NCI-H2227 (cell line): ENCODE measurements at regions not wholly inside any gene's neighbourhood (a gene's known extent, or its start where the extent isn't known, plus 50 kb on each side); places are given as distances from the start of the nearest gene placed in this dataset.

ENCODE experiments used
- DNase-seq: peaks from one replicate; lab custom pipeline; 2025; ENCODE audit not compliant: unreplicated experiment; lab: John Stamatoyannopoulos, UW

DNA sequence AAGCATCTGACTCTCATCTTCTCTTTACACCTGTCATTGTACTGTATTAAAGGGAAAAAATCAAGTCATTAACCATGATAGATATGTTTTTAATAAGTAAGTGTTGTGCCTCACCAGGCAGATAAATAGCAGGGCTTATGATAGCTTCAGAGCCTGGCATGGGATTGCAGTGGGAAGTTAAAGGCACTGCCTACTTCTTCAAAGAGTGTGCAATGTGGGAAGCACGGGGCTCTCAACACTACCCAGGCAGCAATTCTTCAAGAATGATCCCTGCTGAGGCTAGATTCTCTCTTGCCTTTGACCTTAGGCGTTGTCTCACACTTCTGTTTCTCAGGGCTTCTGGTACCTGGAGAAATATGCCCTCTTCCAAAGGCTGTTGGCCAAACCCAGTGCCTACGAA is 297.3 kb downstream of the MAF start:
- DNase-seq = peak; percentile 38

DNA sequence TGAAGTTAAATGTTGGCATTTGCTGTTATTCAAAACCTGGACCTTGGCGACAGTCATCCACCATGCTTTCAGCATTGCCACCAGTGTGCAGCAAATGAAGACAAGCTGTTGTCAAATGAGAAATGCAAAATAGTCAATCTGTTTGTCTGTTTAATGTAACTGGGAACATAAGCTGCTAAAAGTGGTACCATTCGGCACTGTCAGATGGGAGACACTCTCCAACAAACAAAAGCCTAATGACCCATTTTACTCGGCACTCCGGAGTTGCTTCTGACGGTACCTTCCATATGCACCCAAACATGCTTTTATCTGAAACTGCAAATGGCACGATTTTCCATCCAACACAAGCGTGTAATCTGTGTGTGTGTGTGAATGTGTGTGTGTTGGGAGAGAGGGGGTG is 297.8 kb downstream of the MAF start:
- DNase-seq = no peak

DNA sequence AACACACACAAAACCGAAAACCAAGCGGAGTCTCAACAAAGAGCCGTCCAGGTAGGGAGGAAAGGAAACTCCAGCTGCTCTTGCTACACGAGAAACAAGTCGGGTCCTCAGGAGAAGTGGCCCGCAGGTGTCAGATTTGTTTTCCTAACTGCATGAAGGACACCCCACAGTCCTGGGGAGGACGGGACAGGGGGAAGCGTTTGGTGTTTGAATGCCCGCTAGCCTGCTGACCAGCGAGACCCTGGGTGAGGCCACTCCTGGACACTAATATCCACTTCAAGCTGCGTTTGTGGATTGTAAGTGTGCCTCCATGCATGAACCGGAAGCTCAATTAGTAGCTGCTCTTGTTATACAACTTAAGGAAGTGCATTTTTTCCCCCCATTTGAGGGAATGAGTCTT is 299.5 kb downstream of the MAF start:
- no peak for DNase-seq

DNA sequence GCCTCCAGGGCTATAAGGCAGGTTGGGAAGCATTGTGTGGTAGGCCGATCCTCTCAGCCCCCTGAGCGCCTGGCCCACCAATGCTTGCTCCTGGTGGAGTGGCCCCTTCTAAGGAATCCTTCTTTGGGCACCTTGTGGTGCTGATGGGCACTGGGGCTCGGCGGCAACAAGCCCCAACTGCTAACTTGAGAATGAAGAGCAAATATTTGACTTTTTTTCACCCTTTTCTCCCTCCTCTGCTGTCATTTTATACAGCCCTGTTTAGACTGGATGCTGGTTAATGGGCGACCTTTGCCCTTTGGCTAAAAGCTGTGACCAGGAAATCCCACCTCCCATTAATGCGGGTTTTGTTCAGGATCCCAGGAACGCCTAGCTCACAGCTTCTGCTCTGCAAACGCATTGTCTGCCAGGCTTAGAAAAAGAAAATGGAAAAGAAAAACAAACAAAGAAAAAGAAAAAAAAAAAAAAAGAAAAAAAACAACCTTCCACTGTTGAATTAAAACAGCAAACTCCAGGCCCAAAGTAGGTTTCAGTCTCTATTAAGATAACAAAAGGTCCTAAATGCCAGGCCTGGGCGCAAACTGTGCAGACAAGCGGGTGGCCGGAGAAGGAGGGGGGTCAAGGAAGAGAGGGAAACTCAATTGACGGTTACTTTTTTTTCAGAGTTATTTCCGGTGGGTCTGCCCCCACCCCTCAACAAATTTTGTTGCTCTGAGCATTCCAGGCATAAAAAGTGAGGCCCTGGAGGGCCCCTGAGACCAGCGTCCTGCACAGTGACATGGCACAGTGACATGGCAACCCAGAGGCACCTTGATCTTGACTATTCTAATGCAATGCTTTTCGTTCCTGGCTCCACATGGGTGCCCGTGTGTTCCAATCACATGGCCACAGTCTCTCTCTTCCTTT is 301.4 kb downstream of the MAF start:
- peak; percentile 22 for DNase-seq

DNA sequence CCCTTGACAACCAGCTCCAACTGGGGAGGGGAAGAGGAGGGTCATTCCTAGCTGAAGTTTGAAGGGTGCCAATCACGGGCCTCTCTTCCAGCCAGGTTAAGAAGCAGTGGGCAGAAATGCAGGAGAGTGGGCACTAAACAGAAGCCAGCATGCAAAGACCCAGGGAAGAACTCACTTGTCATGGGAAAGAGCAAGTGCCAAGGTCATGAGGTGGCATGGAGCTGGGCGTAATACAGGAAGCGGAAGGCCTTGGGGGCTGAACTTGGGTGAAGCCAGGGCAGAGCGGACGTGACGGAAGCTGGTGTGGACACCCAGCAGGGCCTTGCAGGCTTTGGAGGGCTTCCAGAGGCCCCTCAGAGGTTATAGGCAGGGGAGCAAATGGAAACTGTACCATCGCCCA is 302.1 kb downstream of the MAF start:
- DNase-seq = no peak

DNA sequence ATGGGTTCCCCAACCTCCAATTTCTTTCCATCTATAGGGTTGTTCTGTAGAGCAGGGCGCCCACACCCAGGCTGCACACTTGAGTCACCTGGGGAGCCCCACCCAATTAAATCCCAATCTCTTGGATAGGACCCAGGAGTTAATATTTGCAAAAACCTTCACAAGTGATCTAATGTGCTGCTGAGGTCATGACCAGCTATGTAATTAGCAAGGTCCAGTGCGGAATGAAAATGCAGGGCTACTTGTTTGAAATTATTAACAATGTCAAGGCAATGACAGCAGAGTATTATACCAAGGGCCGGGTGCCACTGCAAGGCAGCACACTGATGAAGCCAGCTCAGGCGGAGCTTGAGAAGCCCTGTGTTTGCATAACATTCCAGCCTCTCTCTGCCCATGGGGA is 302.7 kb downstream of the MAF start:
- DNase-seq = no peak

DNA sequence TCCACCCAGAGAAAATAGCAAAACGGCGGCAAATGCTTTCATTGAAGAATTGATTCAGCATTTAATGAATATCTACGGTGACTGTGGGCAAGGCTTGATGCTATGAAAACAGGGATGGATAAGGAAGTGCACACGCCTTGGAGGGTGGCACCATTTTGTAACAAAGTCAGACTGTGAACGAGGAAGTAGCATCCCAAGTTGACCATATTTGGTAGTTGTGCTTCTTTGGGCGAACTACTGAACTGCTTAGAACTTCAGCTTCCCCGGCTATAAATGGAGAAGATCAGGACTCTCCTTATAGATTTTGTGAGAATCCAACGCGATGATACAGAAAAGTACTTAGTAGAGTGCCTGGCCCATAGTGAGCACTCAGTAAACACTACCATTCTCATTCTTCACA is 303.2 kb downstream of the MAF start:
- no peak for DNase-seq

DNA sequence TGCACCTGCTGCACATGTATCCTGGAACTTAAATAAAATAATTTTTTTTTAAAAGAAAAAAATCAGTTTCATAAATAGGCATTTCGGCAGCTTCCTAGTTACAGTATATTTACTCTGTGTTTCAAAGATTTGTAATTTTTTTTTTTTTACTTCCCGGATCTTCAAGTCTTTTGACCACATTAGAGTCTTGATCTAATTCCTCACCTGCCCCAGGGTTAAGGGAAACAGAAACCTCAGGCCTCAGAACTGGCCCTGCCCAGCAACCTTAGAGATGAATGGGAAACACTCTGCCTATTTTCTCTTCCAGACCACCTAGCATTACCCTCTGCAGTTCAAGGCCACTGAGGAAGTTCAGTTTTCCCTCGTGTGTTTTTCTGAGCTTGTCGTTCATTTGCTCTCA is 304.0 kb downstream of the MAF start:
- no peak for DNase-seq

DNA sequence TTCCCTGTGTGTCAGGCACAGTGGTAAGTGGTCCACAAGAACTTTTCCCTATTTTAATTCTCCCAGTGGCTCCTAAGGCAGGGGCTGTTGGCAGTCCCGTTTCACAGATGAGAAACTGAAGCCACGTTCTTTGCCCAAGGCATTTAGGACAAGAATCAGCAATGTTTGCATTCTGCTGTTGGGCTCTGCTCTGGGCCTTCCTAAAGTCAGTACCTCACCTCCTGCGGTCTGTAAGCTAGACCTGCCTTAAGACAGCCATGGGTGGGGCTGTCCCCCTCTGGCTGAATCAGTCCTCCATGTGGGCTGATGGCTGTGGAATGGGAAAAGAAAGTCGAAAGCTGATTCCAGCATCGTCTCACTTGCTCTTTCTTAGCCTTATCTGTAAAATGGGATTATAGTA is 304.8 kb downstream of the MAF start:
- no peak for DNase-seq

DNA sequence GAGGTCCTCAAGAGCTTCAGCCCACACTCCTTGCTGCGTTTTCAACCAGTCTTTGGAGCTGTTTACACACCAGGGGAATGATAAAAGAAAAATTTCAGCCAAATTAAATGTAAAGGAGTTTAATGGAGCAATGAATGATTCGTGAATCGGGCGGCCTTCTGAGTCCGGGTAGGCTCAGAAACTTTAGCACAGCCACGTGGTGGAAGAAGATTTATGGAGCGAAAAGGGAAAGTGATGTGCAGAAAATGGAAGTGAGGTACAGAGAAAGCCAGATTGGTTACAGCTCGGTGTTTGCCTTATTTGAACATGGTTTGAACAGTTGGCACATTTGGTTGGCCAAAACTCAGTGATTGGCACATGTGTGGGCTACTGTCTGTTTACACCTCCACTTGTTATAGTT is 305.4 kb downstream of the MAF start:
- DNase-seq = no peak

DNA sequence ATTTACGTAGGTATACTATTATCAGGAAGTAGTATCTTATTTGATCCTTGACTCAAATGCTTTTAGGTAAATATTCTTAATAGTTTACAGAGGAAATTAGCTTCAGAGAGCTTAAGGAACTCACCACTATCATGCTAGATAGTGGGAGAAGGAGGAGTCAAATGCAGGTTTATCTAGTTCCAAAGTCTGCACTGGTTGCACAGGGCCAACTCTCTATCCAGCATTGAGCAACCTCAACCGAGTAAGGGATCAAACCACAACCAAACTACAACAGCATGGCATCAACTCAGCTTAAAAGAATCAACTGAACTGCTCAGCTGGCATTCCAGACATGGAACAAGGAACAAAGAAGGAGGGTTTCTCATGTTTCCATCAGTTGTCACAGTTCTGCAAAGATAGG is 306.0 kb downstream of the MAF start:
- DNase-seq = no peak

DNA sequence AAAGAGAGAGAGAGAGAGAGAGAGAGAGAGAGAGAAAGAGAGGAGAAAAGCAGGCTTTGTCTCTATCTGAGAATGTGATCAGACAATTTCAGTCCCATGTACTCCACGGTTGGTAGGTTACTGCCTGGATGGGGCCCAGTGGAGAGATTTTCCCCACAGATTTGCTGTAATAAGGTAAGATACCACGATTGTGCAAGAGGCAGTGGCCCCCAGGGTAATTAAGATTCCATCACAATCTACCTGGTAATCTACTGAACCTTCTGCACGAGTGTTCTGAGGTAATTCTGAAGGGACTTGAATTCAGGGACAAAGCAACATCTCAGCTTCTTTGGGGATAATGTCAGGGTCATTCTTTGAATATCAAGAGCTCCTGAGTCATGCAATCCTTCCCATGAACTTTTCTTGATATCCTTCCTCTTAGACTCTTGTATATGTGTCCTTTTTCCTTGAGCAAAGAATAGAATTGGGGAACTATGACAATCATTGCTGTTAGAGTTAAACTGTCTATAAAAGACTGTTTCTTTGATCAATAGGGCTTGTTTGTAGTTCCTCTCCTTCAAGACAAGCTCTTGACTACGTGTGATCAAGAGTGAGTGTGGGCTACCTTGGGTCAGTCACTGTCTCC is 306.6 kb downstream of the MAF start:
- no peak for DNase-seq

DNA sequence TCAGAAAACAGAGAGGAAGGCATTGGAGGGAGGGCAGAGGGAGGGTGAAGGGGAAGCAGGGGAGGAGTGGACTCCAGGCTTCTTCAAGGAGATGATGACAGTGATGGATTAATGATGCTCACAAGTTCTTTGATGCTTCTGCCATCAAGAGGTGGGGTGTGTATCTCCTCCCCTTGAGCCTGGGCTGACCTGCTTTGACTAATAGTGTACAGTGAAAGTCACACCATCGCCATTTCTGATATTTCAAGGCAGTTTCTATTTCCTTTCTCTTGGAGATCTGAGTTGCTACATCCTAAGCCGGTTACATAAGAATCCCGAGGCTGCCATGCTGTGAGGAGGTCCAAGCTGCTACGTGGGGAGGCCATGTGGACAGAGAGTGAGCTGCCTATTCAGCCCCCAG is 312.5 kb downstream of the MAF start:
- DNase-seq = peak; percentile 4

DNA sequence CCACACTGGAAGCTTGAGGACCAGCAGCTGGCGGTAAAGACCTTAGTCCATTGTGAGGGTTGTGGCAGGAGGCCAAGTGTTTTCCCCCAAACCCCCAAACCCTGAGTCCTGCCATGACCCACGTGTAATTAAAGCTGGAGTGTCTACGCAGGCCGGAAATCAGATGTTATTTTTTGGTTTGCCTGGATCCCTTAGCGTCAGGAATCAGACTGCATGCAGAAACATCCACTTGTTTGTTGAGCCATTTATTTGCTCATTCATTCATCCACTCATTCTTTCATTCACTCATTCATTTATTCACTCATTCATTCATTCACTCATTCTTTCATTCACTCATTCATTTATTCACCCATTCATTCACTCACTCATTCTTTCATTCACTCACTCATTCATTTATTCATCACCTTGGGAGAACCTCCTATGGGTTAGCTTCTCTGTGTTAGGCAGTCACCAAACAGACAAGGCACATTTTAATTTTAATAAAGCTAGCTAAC is 313.1 kb downstream of the MAF start:
- DNase-seq = no peak

DNA sequence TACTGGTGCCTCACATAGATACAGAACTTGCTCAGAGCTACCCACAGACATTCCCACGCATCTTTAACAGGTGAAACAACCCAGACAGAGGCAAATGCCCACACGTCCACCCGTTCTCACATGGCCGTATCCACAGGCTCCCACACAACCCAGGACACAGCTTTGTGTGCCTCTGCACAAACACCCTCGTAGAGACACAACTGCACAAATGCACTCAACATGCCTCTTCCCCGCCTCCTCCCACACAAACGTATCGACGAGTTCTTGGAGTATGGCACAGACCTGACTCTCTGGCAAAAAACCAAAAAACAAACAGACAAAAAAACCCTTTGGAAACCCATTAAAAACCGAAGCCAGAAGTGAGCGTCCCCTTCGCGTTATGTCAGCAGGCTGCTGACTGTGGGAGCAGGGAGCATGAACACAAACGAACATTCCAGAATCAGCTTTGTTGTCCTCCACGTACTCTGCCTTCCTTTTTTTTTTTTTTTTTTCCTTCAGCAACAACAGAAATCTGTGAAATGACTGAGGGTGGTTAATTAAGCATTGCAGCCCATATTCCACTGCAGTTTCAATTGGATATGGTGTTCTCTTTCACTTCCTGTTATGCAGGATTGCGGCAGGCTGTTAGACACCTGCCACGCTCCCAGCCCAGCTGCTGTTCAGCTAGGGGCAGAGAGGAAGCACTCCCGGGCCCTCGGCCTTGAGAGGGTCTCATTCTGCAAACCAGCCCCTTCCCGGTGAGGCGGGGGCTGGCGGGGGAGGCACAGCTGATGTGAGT is 313.7 kb downstream of the MAF start:
- DNase-seq = peak; percentile 40

DNA sequence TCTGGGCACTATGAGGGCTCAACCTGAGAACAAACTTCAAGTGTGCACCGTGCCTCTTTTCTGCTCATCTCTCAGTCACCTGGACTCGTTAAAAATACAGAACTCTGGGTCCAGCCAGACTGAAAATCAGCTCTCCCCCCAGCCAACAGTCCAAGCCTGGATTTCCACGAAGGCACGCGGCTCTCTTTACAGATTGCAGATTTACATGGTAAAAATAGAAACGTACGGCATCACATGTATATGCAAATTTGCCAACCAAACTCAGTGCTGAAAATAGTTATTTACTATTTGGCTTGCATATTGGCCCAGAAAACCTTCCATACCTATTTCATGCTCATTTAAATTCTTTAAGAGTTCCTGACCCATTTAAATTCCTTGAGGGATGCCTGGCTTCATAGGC is 315.8 kb downstream of the MAF start:
- DNase-seq = no peak

DNA sequence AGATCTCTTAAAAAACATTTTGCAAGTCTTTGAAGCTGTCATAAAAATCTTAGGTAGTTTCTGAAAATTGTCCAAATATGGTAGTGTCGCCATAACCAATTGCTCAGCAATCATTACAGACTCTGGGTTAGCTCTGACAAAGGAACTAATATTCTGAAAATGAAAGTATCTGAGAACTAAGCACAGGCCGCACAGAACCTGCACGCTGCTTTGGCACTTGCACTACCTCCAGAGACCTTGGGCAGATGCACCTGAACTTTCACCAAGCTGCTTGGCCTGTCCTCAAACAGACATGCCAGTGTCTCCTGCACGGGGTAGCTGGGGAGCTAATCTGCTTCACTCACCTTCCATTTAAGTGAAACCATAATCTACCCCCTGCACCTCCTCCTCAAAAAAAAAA is 317.0 kb downstream of the MAF start:
- no peak for DNase-seq

DNA sequence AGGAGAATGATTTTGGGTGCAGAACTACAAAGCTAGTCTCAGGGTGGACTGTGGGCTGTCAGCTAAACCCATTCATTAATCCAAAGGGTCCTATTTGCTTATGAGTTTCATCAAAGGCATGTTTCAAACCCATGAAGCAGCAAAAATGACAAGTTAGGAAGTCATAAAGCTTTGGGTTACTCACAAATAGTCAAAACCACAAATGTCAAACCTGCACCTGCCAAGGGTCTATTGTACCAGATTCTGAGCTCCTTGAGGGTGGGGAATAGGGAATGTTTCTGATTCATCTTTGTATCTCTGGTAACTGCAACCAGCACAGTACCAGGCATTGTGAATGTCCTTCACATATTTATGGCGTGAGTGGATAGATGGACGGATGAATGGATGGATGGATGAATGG is 317.7 kb downstream of the MAF start:
- no peak for DNase-seq

DNA sequence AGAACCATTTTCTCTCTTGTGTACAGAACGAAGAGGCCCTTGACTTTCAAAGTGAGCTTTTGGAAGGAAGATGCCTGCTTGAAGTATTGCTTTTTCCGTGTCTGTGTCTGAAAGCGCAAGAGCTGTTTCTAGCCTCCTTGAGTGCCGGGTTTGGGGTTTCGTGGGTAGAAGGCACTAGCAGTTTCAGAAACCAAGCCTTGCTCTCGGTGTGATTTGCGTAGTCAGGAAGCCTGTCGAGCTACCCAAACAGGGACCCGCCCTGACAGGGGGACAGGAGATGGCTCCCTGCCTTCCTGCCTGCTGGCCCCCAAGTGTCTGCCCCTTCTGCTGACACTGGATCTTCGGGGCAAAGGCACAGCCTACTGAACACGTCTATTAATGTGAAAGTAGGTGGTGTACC is 322.0 kb downstream of the MAF start:
- no peak for DNase-seq

DNA sequence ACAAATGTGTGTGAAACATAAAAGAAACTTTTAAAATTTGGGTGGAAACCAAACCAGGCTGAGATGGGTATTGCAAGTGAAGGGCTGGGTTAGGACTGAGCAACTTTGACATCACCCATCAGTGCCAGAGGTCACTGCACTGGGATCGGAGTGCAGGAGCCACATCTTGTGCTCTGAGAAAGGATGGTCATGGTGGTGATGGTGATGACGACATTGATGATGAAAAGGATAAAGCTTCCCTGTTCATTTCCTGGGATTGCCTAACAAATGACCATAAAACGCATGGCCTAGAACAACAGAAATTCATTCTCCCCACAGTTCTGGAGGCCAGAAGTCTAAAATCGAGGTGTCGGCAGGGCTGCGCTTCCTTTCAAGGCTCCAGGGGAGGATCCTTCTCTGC is 324.0 kb downstream of the MAF start:
- DNase-seq = no peak

DNA sequence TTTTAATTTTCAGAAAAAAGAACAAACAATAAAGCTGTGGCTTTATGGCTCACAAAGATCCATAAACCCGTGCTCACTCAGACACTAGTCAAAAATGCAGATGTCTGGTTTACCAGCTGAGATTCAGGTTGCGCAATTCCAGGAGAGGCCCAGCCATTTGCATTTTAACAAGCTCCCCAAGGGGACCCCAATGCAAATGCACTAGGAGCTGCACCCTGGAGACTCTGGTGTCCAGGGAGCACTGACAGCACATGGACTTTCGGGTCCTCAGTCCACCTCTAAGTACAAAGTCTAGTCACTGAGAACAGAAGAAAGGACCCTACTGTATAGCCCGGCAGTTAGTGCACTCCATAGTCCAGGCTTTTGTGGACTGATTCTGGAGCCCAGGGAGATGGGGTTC is 326.3 kb downstream of the MAF start:
- DNase-seq = no peak

DNA sequence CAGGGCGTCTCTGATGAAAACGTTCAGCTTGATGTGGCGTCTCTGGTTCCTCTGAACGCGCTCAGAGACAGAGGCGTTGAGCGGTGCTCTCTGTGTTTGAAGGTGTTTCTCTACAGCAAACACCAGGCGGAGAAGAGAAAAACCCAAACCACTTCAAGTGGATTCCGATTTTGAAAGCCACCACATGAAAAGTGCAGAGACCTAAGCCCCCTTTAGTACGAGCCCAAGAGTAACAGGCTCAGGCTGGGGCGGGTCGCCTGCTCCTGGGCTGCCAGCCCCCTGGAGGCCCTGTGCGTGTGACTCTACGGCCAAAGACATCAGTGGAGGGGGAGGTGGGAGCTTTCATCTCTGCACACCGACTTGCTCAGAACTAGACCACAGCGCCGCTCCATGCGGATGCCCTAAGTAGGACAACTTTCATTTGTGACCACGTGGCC is 328.4 kb downstream of the MAF start:
- no peak for DNase-seq
